ENCODE measurements at regions not wholly inside any gene's neighbourhood (a gene's known extent, or its start where the extent isn't known, plus 50 kb on each side); places are given as distances from the start of the nearest gene placed in this dataset.

DNA sequence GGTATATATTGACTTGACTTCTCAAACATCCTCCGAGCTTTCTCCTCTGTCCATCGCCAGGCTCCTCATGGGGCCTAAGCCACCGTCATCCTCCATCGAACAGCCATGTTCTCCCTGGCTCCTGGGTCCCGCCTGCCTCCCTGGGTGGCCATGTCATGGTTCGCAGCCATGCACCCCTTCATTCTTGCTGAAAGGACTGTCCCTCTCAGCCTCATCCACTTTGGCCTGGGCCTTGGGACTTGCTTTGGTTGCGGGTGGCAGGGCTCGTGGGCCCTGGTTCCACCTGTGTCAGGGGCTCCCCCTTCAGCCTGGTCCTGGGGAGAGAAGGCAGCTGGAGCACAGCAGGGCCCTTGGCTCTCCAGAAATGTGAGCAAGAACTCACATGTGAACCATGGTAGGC is 183.8 kb downstream of the KATNAL1 start:
- Mint-ChIP-seq H3K9me3 (ENCODE audit: unreplicated experiment) (no peaks in the 10 kb centered on the region), H3K27me3 (ENCODE audit: unreplicated experiment) (no peaks in the 10 kb centered on the region), H3K4me3 (ENCODE audit: unreplicated experiment) (no peak overlapping the region), H3K27ac (ENCODE audit: unreplicated experiment) (no peak overlapping the region), H3K36me3 (ENCODE audit: unreplicated experiment) (no peaks in the 10 kb centered on the region), H3K4me1 (ENCODE audit: unreplicated experiment) (peaks cover 50% of the 10 kb centered on the region)
- no peak for DNase-seq (ENCODE audit: extremely low spot score, unreplicated experiment)
- TF ChIP-seq, protein P1, sequence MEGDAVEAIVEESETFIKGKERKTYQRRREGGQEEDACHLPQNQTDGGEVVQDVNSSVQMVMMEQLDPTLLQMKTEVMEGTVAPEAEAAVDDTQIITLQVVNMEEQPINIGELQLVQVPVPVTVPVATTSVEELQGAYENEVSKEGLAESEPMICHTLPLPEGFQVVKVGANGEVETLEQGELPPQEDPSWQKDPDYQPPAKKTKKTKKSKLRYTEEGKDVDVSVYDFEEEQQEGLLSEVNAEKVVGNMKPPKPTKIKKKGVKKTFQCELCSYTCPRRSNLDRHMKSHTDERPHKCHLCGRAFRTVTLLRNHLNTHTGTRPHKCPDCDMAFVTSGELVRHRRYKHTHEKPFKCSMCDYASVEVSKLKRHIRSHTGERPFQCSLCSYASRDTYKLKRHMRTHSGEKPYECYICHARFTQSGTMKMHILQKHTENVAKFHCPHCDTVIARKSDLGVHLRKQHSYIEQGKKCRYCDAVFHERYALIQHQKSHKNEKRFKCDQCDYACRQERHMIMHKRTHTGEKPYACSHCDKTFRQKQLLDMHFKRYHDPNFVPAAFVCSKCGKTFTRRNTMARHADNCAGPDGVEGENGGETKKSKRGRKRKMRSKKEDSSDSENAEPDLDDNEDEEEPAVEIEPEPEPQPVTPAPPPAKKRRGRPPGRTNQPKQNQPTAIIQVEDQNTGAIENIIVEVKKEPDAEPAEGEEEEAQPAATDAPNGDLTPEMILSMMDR (IDR thresholded peaks at IDR 0.05): no peak

- TF ChIP-seq, protein P1 (IDR thresholded peaks at IDR 0.05): no peak
- Mint-ChIP-seq H3K4me1 (ENCODE audit: unreplicated experiment) (peaks cover 52% of the 10 kb centered on the region), H3K9me3 (ENCODE audit: unreplicated experiment) (no peaks in the 10 kb centered on the region), H3K36me3 (ENCODE audit: unreplicated experiment) (no peaks in the 10 kb centered on the region), H3K27ac (ENCODE audit: unreplicated experiment) (no peak overlapping the region), H3K27me3 (ENCODE audit: unreplicated experiment) (no peaks in the 10 kb centered on the region), H3K4me3 (ENCODE audit: unreplicated experiment) (no peak overlapping the region)
- no peak for DNase-seq (ENCODE audit: extremely low spot score, unreplicated experiment)
Observed at GRCh38 chr13:30121666-30122065, 185.7 kb downstream of the KATNAL1 start.

DNA sequence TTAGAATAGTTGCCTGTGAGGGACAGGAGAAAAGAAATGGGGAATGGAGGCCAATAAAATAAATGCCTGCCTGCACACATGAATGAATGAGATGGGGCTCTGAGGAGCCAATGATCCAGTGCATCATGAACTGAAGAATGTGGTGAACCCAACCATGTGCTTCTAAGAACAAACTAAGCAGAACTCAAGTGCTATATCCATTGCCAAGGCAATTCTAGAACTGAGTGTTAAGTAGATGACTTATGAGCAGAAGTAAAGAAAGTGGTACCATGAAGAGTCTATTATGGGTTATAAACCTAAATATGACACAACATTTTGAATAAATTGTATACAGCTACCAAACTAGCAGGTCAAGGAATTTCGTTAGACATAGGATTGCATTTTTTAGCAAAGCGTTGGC is 186.1 kb downstream of the KATNAL1 start:
- H3K27ac Mint-ChIP-seq (ENCODE audit: unreplicated experiment): no peak overlapping the region
- no peaks in the 10 kb centered on the region for H3K9me3 Mint-ChIP-seq (ENCODE audit: unreplicated experiment)
- H3K4me1 Mint-ChIP-seq (ENCODE audit: unreplicated experiment): peaks cover 49% of the 10 kb centered on the region
- no peaks in the 10 kb centered on the region for H3K27me3 Mint-ChIP-seq (ENCODE audit: unreplicated experiment)
- no peak overlapping the region for H3K4me3 Mint-ChIP-seq (ENCODE audit: unreplicated experiment)
- no peak for DNase-seq (ENCODE audit: extremely low spot score, unreplicated experiment)
- TF ChIP-seq, protein P1 (IDR thresholded peaks at IDR 0.05): no peak
- H3K36me3 Mint-ChIP-seq (ENCODE audit: unreplicated experiment): no peaks in the 10 kb centered on the region

GRCh38 chr13:30120133-30120822 is 187.1 kb downstream of the KATNAL1 start:
- DNase-seq (ENCODE audit: extremely low spot score, unreplicated experiment): no peak
- Mint-ChIP-seq H3K27me3 (ENCODE audit: unreplicated experiment) (no peaks in the 10 kb centered on the region), H3K4me3 (ENCODE audit: unreplicated experiment) (no peak overlapping the region), H3K27ac (ENCODE audit: unreplicated experiment) (peak overlapping the region; percentile 68), H3K9me3 (ENCODE audit: unreplicated experiment) (no peaks in the 10 kb centered on the region), H3K36me3 (ENCODE audit: unreplicated experiment) (no peaks in the 10 kb centered on the region), H3K4me1 (ENCODE audit: unreplicated experiment) (peaks cover 47% of the 10 kb centered on the region)
- TF ChIP-seq, protein P1 (IDR thresholded peaks at IDR 0.05): no peak

- Mint-ChIP-seq H3K4me3 (ENCODE audit: unreplicated experiment) (peak overlapping the region; percentile 58), H3K4me1 (ENCODE audit: unreplicated experiment) (peaks cover 49% of the 10 kb centered on the region), H3K27me3 (ENCODE audit: unreplicated experiment) (no peaks in the 10 kb centered on the region), H3K9me3 (ENCODE audit: unreplicated experiment) (no peaks in the 10 kb centered on the region), H3K27ac (ENCODE audit: unreplicated experiment) (peak overlapping the region; percentile 68), H3K36me3 (ENCODE audit: unreplicated experiment) (no peaks in the 10 kb centered on the region)
- TF ChIP-seq, protein P1 (IDR thresholded peaks at IDR 0.05): no peak
- DNase-seq (ENCODE audit: extremely low spot score, unreplicated experiment): no peak
Observed at GRCh38 chr13:30119476-30119875, 187.9 kb downstream of the KATNAL1 start.

All from osteocyte (in vitro differentiated cells).